GM13976 (cell line): ENCODE measurements at regions not wholly inside any gene's neighbourhood (a gene's known extent, or its start where the extent isn't known, plus 50 kb on each side); places are given as distances from the start of the nearest gene placed in this dataset.
"Not testable (repeated sequence)": the region's sequence is repeated elsewhere in the genome, so short reads cannot be mapped to it uniquely, and the experiment has no call there.

Experiments
- DNase-seq: peaks from one replicate; pipeline ENCODE4 v3.0.0; 2012; ENCODE audit warnings: low spot score
- in situ Hi-C: fragments of 300-500 bp; cut with MboI; formaldehyde crosslinking; loops from one replicate; pipeline ENCODE4 v1.12.0; 2022; ENCODE audit warnings: low sequenced_read_pairs, mixed read lengths, inconsistent platforms; ENCODE audit not compliant: unreplicated experiment
- TF ChIP-seq, protein P1 (sequence below): IDR thresholded peaks from 2 replicates; pipeline ENCODE4 v1.5.1; 2012; ENCODE audit warnings: borderline replicate concordance, mild to moderate bottlenecking; ENCODE audit not compliant: insufficient read depth; ENCODE audit errors: extremely low read depth, missing control alignments, control extremely low read depth

DNA sequence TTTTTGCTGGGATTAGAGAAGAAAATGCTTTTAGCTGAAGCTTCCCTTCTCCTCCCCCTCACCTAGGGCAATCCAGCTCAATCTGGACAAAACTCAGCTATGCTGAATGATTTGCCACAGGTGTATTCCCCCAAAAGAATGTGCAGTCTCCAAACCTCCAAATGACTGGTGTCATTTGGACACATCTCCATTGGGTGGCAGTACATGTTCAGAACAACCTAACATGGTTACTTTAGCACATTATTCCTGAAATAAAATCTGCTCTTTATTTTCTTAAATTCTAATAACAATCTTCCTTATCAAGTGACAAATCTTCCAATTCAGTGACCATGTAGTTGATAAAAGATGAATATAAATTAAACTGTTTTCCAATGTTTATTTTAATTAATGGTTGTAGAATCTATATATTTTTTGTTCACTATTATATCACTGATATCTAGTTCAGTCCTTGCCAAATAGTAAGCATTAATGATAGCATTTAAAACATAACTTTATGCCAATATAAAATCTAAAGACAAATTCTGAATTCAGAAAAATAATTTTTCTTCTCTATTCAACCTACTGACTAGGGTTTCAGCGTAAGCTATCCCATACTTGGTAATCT lies 61.3 kb upstream of the MOCS2 start:
- in situ Hi-C loops: no loop called here
- peak; percentile 15 for DNase-seq
- TF ChIP-seq, protein P1, sequence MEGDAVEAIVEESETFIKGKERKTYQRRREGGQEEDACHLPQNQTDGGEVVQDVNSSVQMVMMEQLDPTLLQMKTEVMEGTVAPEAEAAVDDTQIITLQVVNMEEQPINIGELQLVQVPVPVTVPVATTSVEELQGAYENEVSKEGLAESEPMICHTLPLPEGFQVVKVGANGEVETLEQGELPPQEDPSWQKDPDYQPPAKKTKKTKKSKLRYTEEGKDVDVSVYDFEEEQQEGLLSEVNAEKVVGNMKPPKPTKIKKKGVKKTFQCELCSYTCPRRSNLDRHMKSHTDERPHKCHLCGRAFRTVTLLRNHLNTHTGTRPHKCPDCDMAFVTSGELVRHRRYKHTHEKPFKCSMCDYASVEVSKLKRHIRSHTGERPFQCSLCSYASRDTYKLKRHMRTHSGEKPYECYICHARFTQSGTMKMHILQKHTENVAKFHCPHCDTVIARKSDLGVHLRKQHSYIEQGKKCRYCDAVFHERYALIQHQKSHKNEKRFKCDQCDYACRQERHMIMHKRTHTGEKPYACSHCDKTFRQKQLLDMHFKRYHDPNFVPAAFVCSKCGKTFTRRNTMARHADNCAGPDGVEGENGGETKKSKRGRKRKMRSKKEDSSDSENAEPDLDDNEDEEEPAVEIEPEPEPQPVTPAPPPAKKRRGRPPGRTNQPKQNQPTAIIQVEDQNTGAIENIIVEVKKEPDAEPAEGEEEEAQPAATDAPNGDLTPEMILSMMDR: peak; percentile 45

GRCh38 chr5:53172073-53172472 lies 62.5 kb upstream of the MOCS2 start:
- DNase-seq, in situ Hi-C loops: not testable (repeated sequence)

GRCh38 chr5:53172630-53173029 lies 63.1 kb upstream of the MOCS2 start:
- no peak for DNase-seq
- in situ Hi-C loops: no loop called here

DNA sequence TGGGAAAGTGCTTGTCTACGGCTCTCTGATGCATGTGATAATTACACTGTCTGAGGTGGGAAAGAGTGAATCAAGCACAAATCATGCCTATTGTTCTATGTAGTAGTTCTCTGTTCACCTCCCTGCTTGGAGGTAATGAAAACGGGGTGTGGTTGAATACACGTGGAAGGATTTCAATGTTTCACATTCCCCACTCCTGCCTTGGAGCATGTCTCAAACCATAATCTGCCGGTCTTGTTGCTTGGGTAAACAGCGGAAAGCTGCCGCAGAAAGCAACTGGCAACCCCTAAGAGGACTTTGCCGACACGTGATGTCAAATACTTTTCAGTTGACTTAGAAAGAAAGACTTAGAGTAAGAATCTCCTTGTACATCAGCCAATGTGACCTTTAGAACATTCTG lies 63.5 kb upstream of the MOCS2 start:
- TF ChIP-seq, protein P1: no peak
- DNase-seq: no peak
- in situ Hi-C loops: no loop called here

More at GRCh38 chr5:53172630-53173029, 63.1 kb upstream of the MOCS2 start:
- TF ChIP-seq, protein P1: no peak

DNA sequence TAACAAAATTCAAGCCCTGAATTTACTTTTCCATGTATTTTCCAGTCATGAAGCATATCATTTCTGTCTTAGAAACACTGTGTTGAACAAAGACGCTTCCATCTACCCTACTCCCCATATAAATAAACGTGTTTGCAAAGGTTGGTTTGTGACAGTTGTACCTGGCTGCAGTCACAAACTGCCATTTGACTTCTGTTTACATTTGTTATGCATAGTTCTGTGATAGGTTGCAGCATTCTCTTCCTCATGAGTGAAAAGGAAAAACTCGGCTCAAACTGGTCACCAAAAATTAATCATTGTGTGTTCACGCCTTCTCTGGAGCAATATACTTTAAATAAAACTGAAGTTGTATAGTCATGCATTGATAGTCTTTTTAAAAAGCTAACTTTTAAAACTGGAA lies 69.3 kb upstream of the MOCS2 start:
- DNase-seq: no peak
- TF ChIP-seq, protein P1: no peak
- in situ Hi-C loops: loop anchor here (25.0 kb wide), 1 partner anchor 1058 kb away; no protein-coding TSS in a partner anchor

GRCh38 chr5:53179691-53180090 lies 70.1 kb upstream of the MOCS2 start:
- in situ Hi-C loops: loop anchor here (25.0 kb wide), 1 partner anchor 1058 kb away; no protein-coding TSS in a partner anchor

DNA sequence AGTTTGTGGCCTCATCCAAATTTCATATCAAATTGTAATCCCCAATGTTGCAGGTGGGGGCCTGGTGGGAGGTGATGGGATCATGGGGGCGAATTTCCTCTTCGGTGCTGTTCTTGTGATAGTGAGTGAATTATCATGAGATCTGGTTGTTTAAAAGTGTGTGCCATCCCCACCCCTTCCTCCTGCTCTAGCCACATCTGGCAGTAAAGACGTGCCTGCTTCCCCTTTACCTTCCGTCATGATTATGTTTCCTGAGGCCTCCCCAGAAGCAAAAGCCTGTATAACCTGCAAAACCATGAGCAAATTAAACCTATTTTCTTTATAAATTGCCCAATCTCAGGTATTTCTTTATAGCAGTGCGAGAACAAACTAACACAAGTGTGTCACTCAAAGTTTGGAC lies 71.0 kb upstream of the MOCS2 start:
- in situ Hi-C loops: loop anchor here (25.0 kb wide), 1 partner anchor 1057 kb away; no protein-coding TSS in a partner anchor
- TF ChIP-seq, protein P1: no peak
- no peak for DNase-seq

More at GRCh38 chr5:53179691-53180090, 70.1 kb upstream of the MOCS2 start:
- TF ChIP-seq, protein P1: no peak
- no peak for DNase-seq
